ENCODE measurements at regions not wholly inside any gene's neighbourhood (a gene's known extent, or its start where the extent isn't known, plus 50 kb on each side); places are given as distances from the start of the nearest gene placed in this dataset.

- Histone ChIP-seq H3K27me3 (no peaks in the 10 kb centered on the region), H3K4me3 (no peak overlapping the region), H3K27ac (no peak overlapping the region), H3K9me3 (no peaks in the 10 kb centered on the region), H3K36me3 (no peaks in the 10 kb centered on the region), H3K4me1 (no peaks in the 10 kb centered on the region)
- DNase-seq (ENCODE audit: low spot score in 2 of 2), result no peak
- no peak for TF ChIP-seq POLR2AphosphoS5 (IDR thresholded peaks at IDR 0.05)
- TF ChIP-seq EP300 (IDR thresholded peaks at IDR 0.05), result no peak
- TF ChIP-seq POLR2A (IDR thresholded peaks at IDR 0.05), result no peak
- TF ChIP-seq CTCF (IDR thresholded peaks at IDR 0.05), result no peak
- 60% methylated on average over 2 of the region's 2 CpGs for WGBS
These were observed 351.6 kb downstream of the NSUN3 start for GRCh38 chr3:94414418-94414817.

- H3K4me1 ChIP-seq, result no peaks in the 10 kb centered on the region
- H3K4me3 ChIP-seq, result no peak overlapping the region
- WGBS, result 60% methylated on average over 4 of the region's 4 CpGs
- no peaks in the 10 kb centered on the region for H3K9me3 ChIP-seq
- DNase-seq (ENCODE audit: low spot score in 2 of 2), result no peak
- no peaks in the 10 kb centered on the region for H3K36me3 ChIP-seq
- H3K27me3 ChIP-seq, result no peaks in the 10 kb centered on the region
- no peak overlapping the region for H3K27ac ChIP-seq
- TF ChIP-seq POLR2A (IDR thresholded peaks at IDR 0.05) (no peak), POLR2AphosphoS5 (IDR thresholded peaks at IDR 0.05) (no peak), EP300 (IDR thresholded peaks at IDR 0.05) (no peak), CTCF (IDR thresholded peaks at IDR 0.05) (no peak)
These were observed 353.9 kb downstream of the NSUN3 start for GRCh38 chr3:94416768-94417167.

DNA sequence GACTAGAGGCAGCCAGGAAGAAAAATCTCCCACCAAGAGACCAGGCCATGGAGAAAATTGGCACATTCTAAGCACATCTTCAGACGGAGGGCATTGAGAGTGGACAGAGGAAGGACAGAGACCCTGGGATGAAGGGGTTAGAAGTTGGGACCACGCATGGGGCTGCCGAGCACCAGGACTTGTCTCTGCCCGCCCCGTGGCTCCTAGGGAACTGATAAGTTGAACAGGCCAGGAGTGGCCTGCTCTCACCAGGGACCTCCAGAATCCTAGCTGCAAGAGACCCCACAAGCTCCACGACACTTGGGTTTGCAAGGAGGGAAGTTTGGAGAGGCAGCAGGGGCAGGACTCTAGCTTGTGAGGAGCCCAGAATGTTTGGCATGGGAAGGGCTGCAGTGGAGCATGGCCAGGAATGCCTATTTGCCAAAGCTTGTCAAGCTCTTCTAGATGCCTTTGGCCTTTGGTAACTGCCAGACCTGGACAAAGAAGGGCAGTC lies 355.1 kb downstream of the NSUN3 start:
- H3K4me3 ChIP-seq, result no peak overlapping the region
- 96% methylated on average over 5 of the region's 6 CpGs for WGBS
- no peaks in the 10 kb centered on the region for H3K4me1 ChIP-seq
- DNase-seq (ENCODE audit: low spot score in 2 of 2), result no peak
- H3K27me3 ChIP-seq, result no peaks in the 10 kb centered on the region
- no peaks in the 10 kb centered on the region for H3K9me3 ChIP-seq
- no peaks in the 10 kb centered on the region for H3K36me3 ChIP-seq
- no peak for TF ChIP-seq EP300 (IDR thresholded peaks at IDR 0.05)
- no peak for TF ChIP-seq POLR2A (IDR thresholded peaks at IDR 0.05)
- TF ChIP-seq CTCF (IDR thresholded peaks at IDR 0.05), result no peak
- no peak for TF ChIP-seq POLR2AphosphoS5 (IDR thresholded peaks at IDR 0.05)
- no peak overlapping the region for H3K27ac ChIP-seq

DNA sequence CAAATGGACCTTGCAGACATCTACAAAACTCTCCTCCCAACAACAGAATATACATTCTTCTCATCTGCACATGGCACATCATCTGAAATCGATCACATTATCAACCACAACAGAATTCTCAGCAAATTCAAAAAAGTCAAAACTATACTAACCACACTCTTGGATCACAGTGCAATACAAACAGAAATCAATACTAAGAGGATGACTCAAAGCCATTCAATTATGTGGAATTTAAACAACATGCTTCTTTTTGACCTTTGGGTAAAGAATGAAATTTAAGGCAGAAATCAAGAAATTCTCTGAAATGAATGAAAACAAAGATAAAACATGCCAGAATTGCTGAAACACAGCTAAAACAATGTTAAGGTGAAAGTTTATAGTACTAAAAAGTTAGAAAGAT lies 358.1 kb downstream of the NSUN3 start:
- no peak for DNase-seq (ENCODE audit: low spot score in 2 of 2)
- Histone ChIP-seq H3K4me3 (no peak overlapping the region), H3K9me3 (no peaks in the 10 kb centered on the region), H3K27me3 (no peaks in the 10 kb centered on the region), H3K36me3 (no peaks in the 10 kb centered on the region), H3K4me1 (no peaks in the 10 kb centered on the region), H3K27ac (no peak overlapping the region)
- 97% methylated on average over 1 of the region's 1 CpG for WGBS
- TF ChIP-seq EP300 (IDR thresholded peaks at IDR 0.05) (no peak), POLR2A (IDR thresholded peaks at IDR 0.05) (no peak), POLR2AphosphoS5 (IDR thresholded peaks at IDR 0.05) (no peak), CTCF (IDR thresholded peaks at IDR 0.05) (no peak)

DNA sequence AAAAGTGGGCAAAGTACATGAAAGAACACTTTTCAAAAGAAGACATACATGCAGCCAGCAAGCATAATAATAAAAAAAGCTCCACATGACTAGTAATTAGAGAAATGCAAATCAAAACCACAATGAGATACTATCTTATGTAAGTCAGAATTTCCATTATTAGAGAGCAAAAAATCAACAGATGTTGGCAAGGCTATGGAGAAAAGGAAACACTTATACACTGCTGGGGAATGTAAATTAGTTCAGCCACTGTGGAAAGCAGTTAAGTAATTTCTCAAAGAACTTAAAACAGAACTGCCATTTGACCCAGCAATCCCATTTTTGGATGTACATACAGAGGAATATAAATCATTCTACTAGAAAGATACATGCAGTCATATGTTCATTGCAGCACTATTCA lies 360.7 kb downstream of the NSUN3 start:
- no peak for DNase-seq (ENCODE audit: low spot score in 2 of 2)
- no peaks in the 10 kb centered on the region for H3K27me3 ChIP-seq
- no peak overlapping the region for H3K4me3 ChIP-seq
- H3K4me1 ChIP-seq, result no peaks in the 10 kb centered on the region
- no peaks in the 10 kb centered on the region for H3K36me3 ChIP-seq
- no peak for TF ChIP-seq CTCF (IDR thresholded peaks at IDR 0.05)
- no peak for TF ChIP-seq POLR2AphosphoS5 (IDR thresholded peaks at IDR 0.05)
- no peak for TF ChIP-seq EP300 (IDR thresholded peaks at IDR 0.05)
- no peak for TF ChIP-seq POLR2A (IDR thresholded peaks at IDR 0.05)
- H3K27ac ChIP-seq, result no peak overlapping the region
- no peaks in the 10 kb centered on the region for H3K9me3 ChIP-seq
